HL-60 (cell line): ENCODE measurements at regions not wholly inside any gene's neighbourhood (a gene's known extent, or its start where the extent isn't known, plus 50 kb on each side); places are given as distances from the start of the nearest gene placed in this dataset.

ENCODE experiments used
- DNase-seq, 2 experiments: peaks; one replicate each; pipeline ENCODE4 v3.0.0-alpha.2; 2010 to 2020; ENCODE audit warnings: low read depth in 1 of 2, low spot score in 1 of 2
- H3K27ac ChIP-seq: fragments of 250-450 bp; sonication (Bioruptor Pico); replicated peaks from 2 replicates; pipeline ENCODE4 v1.5.1; 2020; ENCODE audit warnings: mild to moderate bottlenecking, moderate library complexity
- H3K27me3 ChIP-seq: fragments of 250-450 bp; sonication (Bioruptor Pico); 2 replicates; pipeline ENCODE4 v1.5.1; 2021; ENCODE audit warnings: mild to moderate bottlenecking, moderate library complexity; ENCODE audit not compliant: insufficient read depth, poor library complexity, severe bottlenecking
- H3K4me3 ChIP-seq: replicated peaks from 2 replicates; pipeline ENCODE4 v1.5.1; 2011; ENCODE audit warnings: mild to moderate bottlenecking, control low read depth, low read length; ENCODE audit not compliant: insufficient read depth
- GABPA ChIP-seq: IDR thresholded peaks from 2 replicates; pipeline ENCODE4 v1.6.1; 2012; ENCODE audit warnings: low read depth
- POLR2AphosphoS5 ChIP-seq: IDR thresholded peaks from 2 replicates; pipeline ENCODE4 v1.6.1; 2012; ENCODE audit warnings: low read depth
- SPI1 ChIP-seq: IDR thresholded peaks from 2 replicates; pipeline ENCODE4 v1.6.1; 2012; ENCODE audit warnings: low read depth, mild to moderate bottlenecking, borderline replicate concordance
- TF ChIP-seq, protein P1 (sequence below): IDR thresholded peaks from 2 replicates; pipeline ENCODE4 v1.6.1; 2012; ENCODE audit warnings: low read depth; ENCODE audit not compliant: insufficient replicate concordance
- TF ChIP-seq, protein P2 (sequence below): IDR thresholded peaks from one replicate; pipeline ENCODE4 v1.5.1; 2011; ENCODE audit warnings: low read length, control low read depth, inconsistent platforms; ENCODE audit not compliant: insufficient read depth

DNA sequence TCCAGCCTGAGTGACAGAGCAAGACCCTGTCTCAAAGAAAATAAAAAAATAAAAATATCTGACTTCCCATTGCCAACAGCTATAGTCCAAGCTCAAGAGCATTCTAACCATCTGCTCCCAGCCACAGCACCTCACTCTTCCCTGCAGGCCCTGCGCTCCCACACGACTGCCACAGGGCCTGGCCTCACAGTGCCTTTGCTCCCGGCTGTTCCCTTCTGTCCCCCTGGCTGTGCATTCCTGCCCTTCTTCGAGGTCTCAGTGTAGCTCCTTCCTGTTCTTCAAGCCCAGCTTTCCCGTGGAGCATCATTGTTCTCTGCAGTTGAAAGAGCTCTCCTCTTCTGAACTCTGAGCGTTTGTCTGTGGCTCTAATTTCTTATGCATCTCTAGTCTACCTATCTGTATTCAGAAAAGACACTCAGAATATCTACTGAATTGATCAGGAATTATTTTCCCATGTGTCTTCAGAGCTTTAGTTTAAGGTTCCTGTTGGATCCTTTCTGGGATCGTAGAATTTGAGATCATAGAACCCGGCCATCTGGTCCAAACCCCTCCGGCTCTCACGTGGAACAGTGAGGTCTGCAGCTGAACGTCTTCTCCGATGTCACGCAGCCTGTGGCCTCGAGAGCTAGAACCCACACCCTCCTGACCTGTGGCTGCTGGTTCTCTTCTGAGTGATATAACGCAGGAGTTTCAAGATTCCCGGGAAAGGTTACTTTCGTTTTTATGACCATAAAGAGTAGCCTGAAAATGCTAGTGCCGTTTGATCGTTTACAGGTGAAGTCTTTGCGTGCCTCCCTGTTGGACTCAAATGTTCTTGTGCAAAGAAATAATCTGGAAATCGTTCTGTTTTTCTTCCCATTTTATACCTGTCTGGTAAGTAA is 54.4 kb downstream of the DOP1B start:
- no peak overlapping the region for H3K27ac ChIP-seq

DNA sequence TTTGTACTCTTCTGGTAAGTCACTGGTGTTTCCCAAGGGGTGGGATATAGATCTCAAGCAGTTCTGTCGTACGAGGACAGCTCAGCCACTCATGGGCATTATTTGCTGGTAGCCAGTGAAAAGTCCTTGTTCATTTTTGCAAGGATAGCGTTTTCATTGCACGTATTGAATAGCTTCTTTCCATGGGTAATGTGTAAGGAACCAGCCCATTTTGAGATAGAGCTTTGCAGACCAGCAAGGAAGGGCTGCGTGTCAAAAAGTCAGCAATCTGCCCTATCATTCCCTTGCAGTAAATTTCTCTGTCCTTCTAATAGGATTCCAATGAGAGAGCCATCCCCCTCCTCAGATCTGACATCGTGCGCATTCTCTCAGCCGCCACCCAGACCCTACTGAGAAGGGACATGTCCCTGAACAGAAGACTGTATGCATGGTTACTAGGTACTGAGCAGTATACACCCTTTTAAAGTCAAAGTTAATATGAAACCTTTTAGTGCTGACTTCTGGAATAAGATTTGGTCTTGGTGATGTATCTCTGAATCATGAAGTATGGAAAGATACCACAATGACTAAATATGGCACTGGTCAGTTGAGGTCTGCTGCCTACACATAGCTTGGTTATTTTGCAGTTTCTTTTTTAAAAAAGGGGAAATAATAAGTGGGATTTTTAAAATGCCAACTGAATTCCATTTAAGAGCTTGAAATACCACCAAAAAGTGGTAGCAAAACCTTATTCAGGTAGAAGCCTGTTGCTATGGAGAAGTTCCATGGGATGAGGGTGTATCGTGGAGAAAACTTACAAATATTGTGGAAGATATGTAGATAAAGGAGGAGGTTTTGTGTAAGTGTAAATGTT is 55.3 kb downstream of the DOP1B start:
- Histone ChIP-seq H3K4me3 (no peak overlapping the region), H3K27me3 (no peaks in the 10 kb centered on the region), H3K27ac (no peak overlapping the region)
- TF ChIP-seq, protein P1, sequence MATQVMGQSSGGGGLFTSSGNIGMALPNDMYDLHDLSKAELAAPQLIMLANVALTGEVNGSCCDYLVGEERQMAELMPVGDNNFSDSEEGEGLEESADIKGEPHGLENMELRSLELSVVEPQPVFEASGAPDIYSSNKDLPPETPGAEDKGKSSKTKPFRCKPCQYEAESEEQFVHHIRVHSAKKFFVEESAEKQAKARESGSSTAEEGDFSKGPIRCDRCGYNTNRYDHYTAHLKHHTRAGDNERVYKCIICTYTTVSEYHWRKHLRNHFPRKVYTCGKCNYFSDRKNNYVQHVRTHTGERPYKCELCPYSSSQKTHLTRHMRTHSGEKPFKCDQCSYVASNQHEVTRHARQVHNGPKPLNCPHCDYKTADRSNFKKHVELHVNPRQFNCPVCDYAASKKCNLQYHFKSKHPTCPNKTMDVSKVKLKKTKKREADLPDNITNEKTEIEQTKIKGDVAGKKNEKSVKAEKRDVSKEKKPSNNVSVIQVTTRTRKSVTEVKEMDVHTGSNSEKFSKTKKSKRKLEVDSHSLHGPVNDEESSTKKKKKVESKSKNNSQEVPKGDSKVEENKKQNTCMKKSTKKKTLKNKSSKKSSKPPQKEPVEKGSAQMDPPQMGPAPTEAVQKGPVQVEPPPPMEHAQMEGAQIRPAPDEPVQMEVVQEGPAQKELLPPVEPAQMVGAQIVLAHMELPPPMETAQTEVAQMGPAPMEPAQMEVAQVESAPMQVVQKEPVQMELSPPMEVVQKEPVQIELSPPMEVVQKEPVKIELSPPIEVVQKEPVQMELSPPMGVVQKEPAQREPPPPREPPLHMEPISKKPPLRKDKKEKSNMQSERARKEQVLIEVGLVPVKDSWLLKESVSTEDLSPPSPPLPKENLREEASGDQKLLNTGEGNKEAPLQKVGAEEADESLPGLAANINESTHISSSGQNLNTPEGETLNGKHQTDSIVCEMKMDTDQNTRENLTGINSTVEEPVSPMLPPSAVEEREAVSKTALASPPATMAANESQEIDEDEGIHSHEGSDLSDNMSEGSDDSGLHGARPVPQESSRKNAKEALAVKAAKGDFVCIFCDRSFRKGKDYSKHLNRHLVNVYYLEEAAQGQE, result no peak
- TF ChIP-seq GABPA (no peak), POLR2AphosphoS5 (no peak), SPI1 (no peak)
- TF ChIP-seq, protein P2, sequence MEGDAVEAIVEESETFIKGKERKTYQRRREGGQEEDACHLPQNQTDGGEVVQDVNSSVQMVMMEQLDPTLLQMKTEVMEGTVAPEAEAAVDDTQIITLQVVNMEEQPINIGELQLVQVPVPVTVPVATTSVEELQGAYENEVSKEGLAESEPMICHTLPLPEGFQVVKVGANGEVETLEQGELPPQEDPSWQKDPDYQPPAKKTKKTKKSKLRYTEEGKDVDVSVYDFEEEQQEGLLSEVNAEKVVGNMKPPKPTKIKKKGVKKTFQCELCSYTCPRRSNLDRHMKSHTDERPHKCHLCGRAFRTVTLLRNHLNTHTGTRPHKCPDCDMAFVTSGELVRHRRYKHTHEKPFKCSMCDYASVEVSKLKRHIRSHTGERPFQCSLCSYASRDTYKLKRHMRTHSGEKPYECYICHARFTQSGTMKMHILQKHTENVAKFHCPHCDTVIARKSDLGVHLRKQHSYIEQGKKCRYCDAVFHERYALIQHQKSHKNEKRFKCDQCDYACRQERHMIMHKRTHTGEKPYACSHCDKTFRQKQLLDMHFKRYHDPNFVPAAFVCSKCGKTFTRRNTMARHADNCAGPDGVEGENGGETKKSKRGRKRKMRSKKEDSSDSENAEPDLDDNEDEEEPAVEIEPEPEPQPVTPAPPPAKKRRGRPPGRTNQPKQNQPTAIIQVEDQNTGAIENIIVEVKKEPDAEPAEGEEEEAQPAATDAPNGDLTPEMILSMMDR, result no peak
- DNase-seq, result no peak

More for the DNA sequence above, 54.4 kb downstream of the DOP1B start:
- Histone ChIP-seq H3K4me3 (no peak overlapping the region), H3K27me3 (no peaks in the 10 kb centered on the region)
- DNase-seq, result no peak
- TF ChIP-seq GABPA, result no peak
- TF ChIP-seq, protein P1, result no peak
- TF ChIP-seq SPI1, result no peak
- TF ChIP-seq POLR2AphosphoS5, result no peak
- TF ChIP-seq, protein P2, result no peak

DNA sequence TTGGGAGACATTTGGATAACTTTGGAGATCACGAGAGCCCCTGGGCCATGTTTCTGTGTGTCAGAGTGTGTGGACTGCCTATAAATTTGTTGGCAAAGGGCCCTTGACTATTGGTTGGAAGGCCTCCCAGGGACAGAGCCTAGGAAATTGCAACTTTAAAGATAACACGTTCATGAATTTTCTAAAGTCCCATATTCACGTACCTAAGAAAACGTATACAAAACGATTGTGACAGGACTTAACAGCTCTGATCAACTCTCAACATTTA is 55.8 kb downstream of the DOP1B start:
- TF ChIP-seq, protein P1, result no peak
- TF ChIP-seq SPI1 (no peak), POLR2AphosphoS5 (no peak), GABPA (no peak)
- TF ChIP-seq, protein P2, result no peak
- H3K27me3 ChIP-seq, result no peaks in the 10 kb centered on the region
- DNase-seq, result no peak
- H3K4me3 ChIP-seq, result no peak overlapping the region
- H3K27ac ChIP-seq, result no peak overlapping the region
